Activated naive CD4-positive, alpha-beta T cell treated with anti-CD3 and anti-CD28 coated beads, Interleukin-2, amount 50 U/mL, for 72 hours (primary cell): ENCODE measurements at regions not wholly inside any gene's neighbourhood (a gene's known extent, or its start where the extent isn't known, plus 50 kb on each side); places are given as distances from the start of the nearest gene placed in this dataset.

Experiments used
- ATAC-seq, 2 donors: fragments of 150-1000 bp; cut with Tn5 transposase; 2 replicates each; pipeline ENCODE4 v1.10.0; 2021; ENCODE audit warnings: mild to moderate bottlenecking in 2 of 2, moderate library complexity in 2 of 2
- DNase-seq, 2 donors: peaks; one replicate each; pipeline ENCODE4 v3.0.0; 2021 to 2022; ENCODE audit warnings: low spot score in 2 of 2
- H3K27ac Mint-ChIP-seq, 2 donors: one replicate each; pipeline ENCODE4 v1.8.0; 2022; ENCODE audit warnings: mild to moderate bottlenecking in 2 of 2, mixed read lengths in 2 of 2
- H3K36me3 Mint-ChIP-seq, 2 donors: one replicate each; pipeline ENCODE4 v1.8.0; 2022; ENCODE audit warnings: mixed read lengths in 2 of 2
- H3K9me3 Mint-ChIP-seq, 2 donors: one replicate each; pipeline ENCODE4 v1.8.0; 2022; ENCODE audit warnings: mixed read lengths in 2 of 2

GRCh38 chr3:99548674-99549073, 89.7 kb upstream of the COL8A1 start:
- Mint-ChIP-seq H3K27ac (no peak overlapping the region), H3K9me3 (peaks cover 0 to 3% of the 10 kb centered on the region in 2 donors), H3K36me3 (peaks cover 0 to 6% of the 10 kb centered on the region in 2 donors)
- ATAC-seq (no peak), DNase-seq (no peak)

DNA sequence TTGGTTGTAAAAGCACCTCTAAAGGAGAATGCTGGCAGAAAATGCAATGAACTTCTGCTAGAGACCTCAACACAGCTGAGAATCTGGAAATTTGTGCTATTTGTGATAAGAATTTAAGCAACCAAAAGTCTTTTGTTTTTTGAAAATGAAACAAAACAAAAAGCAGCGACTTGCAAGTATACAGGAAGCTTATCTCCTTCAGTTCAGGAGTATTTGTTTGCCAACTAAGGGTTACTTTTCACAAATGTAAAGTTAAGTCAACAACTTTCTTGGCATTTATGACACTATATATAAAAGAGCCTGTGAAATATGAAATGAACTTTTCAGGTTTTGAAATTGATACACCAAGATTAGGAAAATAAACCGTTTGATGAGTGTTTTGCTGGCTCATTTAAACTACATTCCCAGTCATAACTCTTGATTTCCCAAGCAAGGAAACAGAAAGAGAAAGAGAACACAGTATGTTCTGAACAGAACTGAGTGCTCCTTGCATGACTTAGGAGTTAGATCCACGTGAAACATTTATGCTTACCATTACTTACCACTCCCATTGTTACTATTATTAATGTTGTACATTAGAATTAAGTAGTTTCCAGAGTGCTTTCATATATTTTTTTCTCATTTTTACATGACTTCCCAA, 92.3 kb upstream of the COL8A1 start:
- H3K9me3 Mint-ChIP-seq, result peaks cover 0 to 8% of the 10 kb centered on the region in 2 donors
- H3K36me3 Mint-ChIP-seq, result no peaks in the 10 kb centered on the region
- DNase-seq, result no peak
- H3K27ac Mint-ChIP-seq, result no peak overlapping the region
- ATAC-seq, result no peak

DNA sequence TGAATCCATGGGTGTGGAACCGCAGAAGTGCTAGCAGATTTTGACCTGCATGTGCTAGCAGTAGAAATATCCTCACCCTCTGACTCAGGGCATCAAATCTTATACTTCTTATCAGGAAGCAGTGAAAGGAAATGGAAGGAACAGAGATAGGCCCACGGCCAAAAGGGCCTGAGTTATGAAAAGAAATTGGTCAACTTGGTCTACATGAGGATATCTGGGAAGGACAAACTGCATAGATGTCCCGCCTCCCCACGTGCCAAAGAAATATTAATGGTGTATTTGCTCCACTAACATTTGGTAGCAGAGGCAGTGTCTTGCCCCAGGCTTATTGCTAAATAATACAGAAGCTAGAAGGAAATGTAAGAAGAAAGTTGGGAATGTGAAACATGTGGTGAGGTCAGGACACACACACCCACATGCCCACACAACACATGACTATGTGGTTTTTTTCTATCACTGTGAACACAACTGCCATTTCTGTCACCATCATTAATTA, 93.6 kb upstream of the COL8A1 start:
- no peaks in the 10 kb centered on the region for H3K36me3 Mint-ChIP-seq
- peaks cover 0 to 5% of the 10 kb centered on the region in 2 donors for H3K9me3 Mint-ChIP-seq
- no peak overlapping the region for H3K27ac Mint-ChIP-seq
- no peak for DNase-seq
- no peak for ATAC-seq

DNA sequence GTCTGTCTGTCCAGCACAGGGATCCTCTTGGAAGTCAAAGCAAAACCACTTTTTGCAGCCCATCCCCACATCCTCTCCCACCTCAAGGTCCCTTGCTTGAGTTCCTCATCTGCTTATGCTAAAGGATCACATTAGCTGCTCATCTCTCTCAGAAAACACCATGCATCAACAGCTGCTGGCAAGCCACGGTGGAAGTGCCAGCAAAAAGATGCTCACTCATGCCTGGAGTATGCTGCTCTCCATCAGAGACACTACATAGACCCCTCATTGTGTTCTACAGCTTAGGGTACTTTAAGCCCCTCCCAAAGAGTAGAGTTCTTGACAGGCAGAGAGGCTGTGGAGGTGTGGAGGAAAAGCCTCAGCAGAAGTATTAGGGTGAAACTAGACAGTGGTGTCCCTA, 94.6 kb upstream of the COL8A1 start:
- no peak overlapping the region for H3K27ac Mint-ChIP-seq

GRCh38 chr3:99542767-99543518, 95.5 kb upstream of the COL8A1 start:
- Mint-ChIP-seq H3K27ac (no peak overlapping the region), H3K36me3 (no peaks in the 10 kb centered on the region), H3K9me3 (peaks cover 0 to 5% of the 10 kb centered on the region in 2 donors)
- ATAC-seq (no peak), DNase-seq (no peak)

More for the DNA sequence above, 94.6 kb upstream of the COL8A1 start:
- no peak for ATAC-seq
- DNase-seq, result no peak
- H3K9me3 Mint-ChIP-seq, result peaks cover 0 to 5% of the 10 kb centered on the region in 2 donors
- no peaks in the 10 kb centered on the region for H3K36me3 Mint-ChIP-seq

GRCh38 chr3:99541181-99541580, 97.2 kb upstream of the COL8A1 start:
- ATAC-seq, result no peak
- no peak for DNase-seq
- H3K9me3 Mint-ChIP-seq, result peaks cover 0 to 5% of the 10 kb centered on the region in 2 donors
- no peaks in the 10 kb centered on the region for H3K36me3 Mint-ChIP-seq
- no peak overlapping the region for H3K27ac Mint-ChIP-seq

DNA sequence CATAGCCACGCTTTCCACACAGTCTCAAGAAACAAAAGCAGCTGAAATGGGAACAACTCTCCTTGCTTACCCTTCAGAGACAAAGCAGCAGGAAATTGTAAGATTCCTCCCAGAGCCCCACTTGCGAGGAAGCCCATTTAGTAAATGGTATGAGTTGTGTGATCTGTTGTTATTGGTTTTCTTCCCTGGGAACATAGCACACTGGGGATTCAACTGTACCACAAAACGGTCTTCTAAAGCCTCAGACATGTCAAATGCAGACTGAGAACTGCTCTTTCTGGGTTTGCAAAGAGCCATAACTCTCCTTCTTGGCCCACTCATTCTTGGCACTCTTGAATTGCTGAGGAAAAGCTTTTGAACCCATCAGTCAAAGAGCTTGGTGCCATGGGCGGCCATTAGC, 101.0 kb upstream of the COL8A1 start:
- ATAC-seq (no peak), DNase-seq (no peak)
- Mint-ChIP-seq H3K9me3 (no peaks in the 10 kb centered on the region), H3K36me3 (no peaks in the 10 kb centered on the region), H3K27ac (no peak overlapping the region)

GRCh38 chr3:99536555-99537314, 101.7 kb upstream of the COL8A1 start:
- Mint-ChIP-seq H3K9me3 (no peaks in the 10 kb centered on the region), H3K36me3 (no peaks in the 10 kb centered on the region), H3K27ac (no peak overlapping the region)
- DNase-seq, result no peak
- ATAC-seq, result no peak

DNA sequence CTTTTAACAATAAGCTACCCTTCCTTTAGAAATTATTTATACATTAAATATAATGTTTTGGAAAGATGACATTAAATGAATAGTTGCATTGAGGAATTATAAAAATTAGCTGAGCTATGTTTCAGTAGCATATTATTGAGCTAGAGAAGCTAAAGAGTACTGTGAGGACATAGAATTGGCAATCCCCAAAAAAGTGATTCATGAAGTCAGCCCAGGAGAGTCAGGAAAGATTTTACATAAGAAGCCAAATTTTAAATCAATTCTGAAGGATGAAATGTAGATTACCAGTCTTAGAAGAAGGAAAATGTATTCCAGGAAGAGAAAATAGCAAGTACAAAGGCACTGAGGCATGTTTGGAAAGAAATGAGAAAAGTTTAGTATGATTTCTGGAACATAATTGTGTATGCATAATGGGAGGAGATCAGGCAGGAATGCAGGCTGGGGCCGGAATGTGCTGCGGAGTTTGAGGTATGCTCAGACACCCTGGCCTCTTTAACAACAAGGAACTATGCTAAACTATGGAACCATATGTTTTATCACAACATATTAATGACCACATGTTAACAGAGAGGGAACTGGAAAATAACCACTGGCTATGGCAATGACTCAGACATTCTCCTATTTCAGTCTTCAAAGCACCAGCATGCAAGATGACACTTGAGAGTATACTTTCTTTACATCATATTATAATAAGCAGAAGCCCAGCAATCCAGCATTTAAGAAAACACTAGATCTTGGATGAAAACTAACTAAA, 103.3 kb upstream of the COL8A1 start:
- Mint-ChIP-seq H3K27ac (no peak overlapping the region), H3K9me3 (no peaks in the 10 kb centered on the region), H3K36me3 (no peaks in the 10 kb centered on the region)
- DNase-seq (no peak), ATAC-seq (no peak)

- peak in 1 of 2 donors; percentile 28 for ATAC-seq
- Mint-ChIP-seq H3K27ac (no peak overlapping the region), H3K36me3 (no peaks in the 10 kb centered on the region), H3K9me3 (no peaks in the 10 kb centered on the region)
- no peak for DNase-seq
These were observed 106.1 kb upstream of the COL8A1 start for GRCh38 chr3:99532246-99532645.

DNA sequence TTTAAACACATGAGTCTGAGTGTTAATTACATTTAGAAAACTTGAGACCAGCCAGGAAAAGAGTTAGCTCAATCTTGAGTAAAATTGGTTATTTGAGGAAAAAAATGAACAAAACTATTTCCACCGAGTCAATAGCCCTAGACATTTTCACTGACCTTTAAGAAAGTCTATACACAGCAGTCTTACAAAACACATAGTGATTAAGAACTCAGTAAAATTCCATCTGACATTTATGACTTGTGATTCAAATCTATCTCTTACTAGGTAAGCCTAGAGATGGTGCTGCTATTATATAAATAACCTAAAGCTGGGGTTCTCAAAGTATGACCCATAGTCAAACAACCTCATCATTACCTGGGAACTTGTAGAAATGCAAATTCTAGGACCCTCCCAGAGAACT, 109.1 kb upstream of the COL8A1 start:
- H3K9me3 Mint-ChIP-seq, result peaks cover 0 to 10% of the 10 kb centered on the region in 2 donors
- H3K27ac Mint-ChIP-seq, result no peak overlapping the region
- no peaks in the 10 kb centered on the region for H3K36me3 Mint-ChIP-seq
- ATAC-seq (no peak), DNase-seq (no peak)

- DNase-seq (no peak), ATAC-seq (no peak)
- Mint-ChIP-seq H3K9me3 (peaks cover 3 to 10% of the 10 kb centered on the region in 2 donors), H3K27ac (no peak overlapping the region), H3K36me3 (no peaks in the 10 kb centered on the region)
These were observed 111.5 kb upstream of the COL8A1 start for GRCh38 chr3:99526921-99527320.

DNA sequence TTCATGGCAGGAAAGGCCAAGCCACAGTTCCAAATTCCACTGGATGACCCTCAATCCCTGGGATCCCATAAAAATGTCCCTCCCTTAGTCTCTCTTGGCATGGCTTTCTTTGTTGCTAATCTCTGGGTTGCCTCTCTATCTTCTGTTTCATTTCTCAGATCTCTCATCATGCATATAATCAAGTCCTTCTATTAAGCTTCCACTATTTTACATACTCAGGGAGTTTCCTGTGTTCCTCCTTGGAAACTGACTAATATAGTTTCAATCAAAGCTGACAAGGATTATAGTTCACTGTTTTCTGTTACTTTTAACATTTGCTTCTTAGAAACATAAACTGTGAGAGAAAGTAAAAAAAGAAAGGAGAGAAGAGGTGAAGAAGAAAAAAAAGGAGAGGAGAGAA, 113.8 kb upstream of the COL8A1 start:
- DNase-seq (no peak), ATAC-seq (no peak)
- Mint-ChIP-seq H3K36me3 (no peaks in the 10 kb centered on the region), H3K27ac (no peak overlapping the region), H3K9me3 (peaks cover 6 to 10% of the 10 kb centered on the region in 2 donors)

- no peak for ATAC-seq
- no peak overlapping the region for H3K27ac Mint-ChIP-seq
- peaks cover 6 to 10% of the 10 kb centered on the region in 2 donors for H3K9me3 Mint-ChIP-seq
- no peak for DNase-seq
- no peaks in the 10 kb centered on the region for H3K36me3 Mint-ChIP-seq
These were observed 114.8 kb upstream of the COL8A1 start for GRCh38 chr3:99523431-99524127.

- no peak for DNase-seq
- no peaks in the 10 kb centered on the region for H3K36me3 Mint-ChIP-seq
- peaks cover 6 to 10% of the 10 kb centered on the region in 2 donors for H3K9me3 Mint-ChIP-seq
- no peak overlapping the region for H3K27ac Mint-ChIP-seq
- ATAC-seq, result no peak
These were observed 116.2 kb upstream of the COL8A1 start for GRCh38 chr3:99522147-99522546.

DNA sequence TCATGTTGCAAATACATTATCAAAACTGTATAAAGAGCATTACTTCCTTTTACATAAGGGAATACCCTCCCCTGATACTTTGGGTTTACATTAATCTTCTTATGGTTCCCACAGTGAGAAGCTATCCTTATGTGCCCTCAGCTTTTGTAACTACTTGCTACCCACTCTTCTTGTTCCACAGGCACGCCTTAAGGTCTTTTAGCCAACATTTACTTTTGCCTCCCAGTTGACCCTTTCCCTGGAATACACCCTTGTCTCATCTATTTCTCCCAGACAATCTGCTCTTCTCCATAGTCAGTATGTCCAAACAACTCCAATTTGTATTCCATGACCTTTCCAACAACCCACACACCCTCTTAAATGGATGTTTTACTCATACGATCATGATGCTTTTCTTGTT, 116.8 kb upstream of the COL8A1 start:
- peaks cover 6 to 10% of the 10 kb centered on the region in 2 donors for H3K9me3 Mint-ChIP-seq
- H3K27ac Mint-ChIP-seq, result no peak overlapping the region
- DNase-seq, result no peak

More for the DNA sequence above, 116.8 kb upstream of the COL8A1 start:
- no peak for ATAC-seq
- no peaks in the 10 kb centered on the region for H3K36me3 Mint-ChIP-seq
